Ovary (tissue), 3 donors: ENCODE measurements at regions not wholly inside any gene's neighbourhood (a gene's known extent, or its start where the extent isn't known, plus 50 kb on each side); places are given as distances from the start of the nearest gene placed in this dataset.
"Not testable (repeated sequence)": the region's sequence is repeated elsewhere in the genome, so short reads cannot be mapped to it uniquely, and the experiment has no call there.

Source experiments
- CTCF ChIP-seq, 3 donors: fragments of 450-650 bp in 2 of 3; fragments of 200-600 bp in 1 of 3; IDR thresholded peaks; one replicate each; pipeline versions ENCODE4 v1.5.1 to v1.8.0; 2016 to 2022; ENCODE audit warnings: antibody characterized with exemption in 3 of 3, mild to moderate bottlenecking in 1 of 3
- EP300 ChIP-seq: sonication (generic); formaldehyde crosslinking; IDR thresholded peaks from one replicate; pipeline ENCODE4 v1.6.1; 2017; ENCODE audit warnings: antibody characterized with exemption
- POLR2A ChIP-seq: fragments of 450-650 bp; IDR thresholded peaks from one replicate; pipeline ENCODE4 v1.6.1; 2017; ENCODE audit warnings: antibody characterized with exemption, mild to moderate bottlenecking, moderate library complexity
- donor health status: DM: no; HTN: no; CAD: no.

GRCh38 chr14:95625710-95626109 lies 60.5 kb upstream of the TCL1B start:
- not testable (repeated sequence) for TF ChIP-seq CTCF (IDR thresholded peaks at IDR 0.05); POLR2A; EP300
